OCI-LY3 (cell line): ENCODE measurements at regions not wholly inside any gene's neighbourhood (a gene's known extent, or its start where the extent isn't known, plus 50 kb on each side); places are given as distances from the start of the nearest gene placed in this dataset.

Experiments
- EZH2phosphoT487 ChIP-seq: fragments of 200-600 bp; shearing (Covaris generic); IDR thresholded peaks from 2 replicates; pipeline ENCODE4 v1.6.1; 2018; ENCODE audit warnings: antibody characterized with exemption, mixed run types, low read depth
- TF ChIP-seq, protein P1 (sequence below): fragments of 200-600, 300-600 bp; sonication (generic); IDR thresholded peaks from 2 replicates; pipeline ENCODE4 v1.5.1; 2014; ENCODE audit warnings: antibody characterized with exemption, low read length, low read depth

DNA sequence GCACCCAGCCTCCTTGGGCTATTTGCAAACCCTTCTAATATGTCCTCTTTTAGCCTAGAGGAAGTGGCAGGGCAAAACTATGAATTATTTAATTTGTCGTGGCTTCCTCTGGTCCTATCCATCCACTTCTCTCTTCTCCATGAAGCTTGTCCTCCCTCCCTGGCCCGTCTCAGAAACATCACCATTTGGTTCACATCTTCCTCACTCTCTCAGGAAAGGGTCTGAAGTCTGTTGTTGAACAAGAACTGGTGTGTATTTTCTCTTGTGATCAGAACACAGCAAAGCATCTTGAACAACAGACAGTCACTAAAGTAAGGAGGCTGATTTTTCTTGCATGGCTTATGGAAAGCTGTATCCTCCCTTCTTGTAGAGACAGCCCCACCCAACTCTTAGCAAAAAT, 550.1 kb upstream of the NRP1 start:
- TF ChIP-seq, protein P1, sequence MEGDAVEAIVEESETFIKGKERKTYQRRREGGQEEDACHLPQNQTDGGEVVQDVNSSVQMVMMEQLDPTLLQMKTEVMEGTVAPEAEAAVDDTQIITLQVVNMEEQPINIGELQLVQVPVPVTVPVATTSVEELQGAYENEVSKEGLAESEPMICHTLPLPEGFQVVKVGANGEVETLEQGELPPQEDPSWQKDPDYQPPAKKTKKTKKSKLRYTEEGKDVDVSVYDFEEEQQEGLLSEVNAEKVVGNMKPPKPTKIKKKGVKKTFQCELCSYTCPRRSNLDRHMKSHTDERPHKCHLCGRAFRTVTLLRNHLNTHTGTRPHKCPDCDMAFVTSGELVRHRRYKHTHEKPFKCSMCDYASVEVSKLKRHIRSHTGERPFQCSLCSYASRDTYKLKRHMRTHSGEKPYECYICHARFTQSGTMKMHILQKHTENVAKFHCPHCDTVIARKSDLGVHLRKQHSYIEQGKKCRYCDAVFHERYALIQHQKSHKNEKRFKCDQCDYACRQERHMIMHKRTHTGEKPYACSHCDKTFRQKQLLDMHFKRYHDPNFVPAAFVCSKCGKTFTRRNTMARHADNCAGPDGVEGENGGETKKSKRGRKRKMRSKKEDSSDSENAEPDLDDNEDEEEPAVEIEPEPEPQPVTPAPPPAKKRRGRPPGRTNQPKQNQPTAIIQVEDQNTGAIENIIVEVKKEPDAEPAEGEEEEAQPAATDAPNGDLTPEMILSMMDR: no peak
- TF ChIP-seq EZH2phosphoT487: no peak
